Mesenchymal stem cell (in vitro differentiated cells and primary cell): ENCODE measurements at regions not wholly inside any gene's neighbourhood (a gene's known extent, or its start where the extent isn't known, plus 50 kb on each side); places are given as distances from the start of the nearest gene placed in this dataset.
A peak's percentile ranks its signal among the peaks of the same experiment; 100 is the strongest.

ENCODE experiments used
- DNase-seq: peaks from one replicate; pipeline ENCODE4 v3.0.0-alpha.2; 2013
- H2AFZ ChIP-seq: one replicate; pipeline ENCODE4 v1.6.1; 2013; ENCODE audit warnings: low read depth, mild to moderate bottlenecking, control low read depth, inconsistent platforms, low read length, moderate library complexity
- H2AK5ac ChIP-seq: 2 replicates; pipeline ENCODE4 v1.6.1; 2013; ENCODE audit warnings: low read length, moderate library complexity, mild to moderate bottlenecking, inconsistent platforms; ENCODE audit not compliant: severe bottlenecking
- H2BK120ac ChIP-seq: one replicate; pipeline ENCODE4 v1.6.1; 2013; ENCODE audit warnings: low read depth, mild to moderate bottlenecking, inconsistent platforms, low read length, moderate library complexity
- H2BK12ac ChIP-seq, 2 experiments: one replicate each; pipeline ENCODE4 v1.6.1; 2013; ENCODE audit warnings: inconsistent platforms in 2 of 2, low read length in 2 of 2, mild to moderate bottlenecking in 2 of 2, moderate library complexity in 2 of 2, control low read depth in 1 of 2
- H2BK15ac ChIP-seq: one replicate; pipeline ENCODE4 v1.6.1; 2013; ENCODE audit warnings: mild to moderate bottlenecking, low read depth, inconsistent platforms; ENCODE audit not compliant: poor library complexity, severe bottlenecking
- H2BK5ac ChIP-seq: 2 replicates; pipeline ENCODE4 v1.6.1; 2013; ENCODE audit warnings: low read depth, mild to moderate bottlenecking, low read length, control low read depth, inconsistent platforms; ENCODE audit not compliant: poor library complexity, severe bottlenecking
- H3K14ac ChIP-seq, 2 experiments: one replicate each; pipeline ENCODE4 v1.6.1; 2013; ENCODE audit warnings: inconsistent platforms in 2 of 2, low read length in 2 of 2, control low read depth in 1 of 2, mild to moderate bottlenecking in 1 of 2, moderate library complexity in 1 of 2
- H3K18ac ChIP-seq, 2 experiments: one replicate each; pipeline ENCODE4 v1.6.1; 2013; ENCODE audit warnings: inconsistent platforms in 2 of 2, low read length in 2 of 2, control low read depth in 1 of 2, low read depth in 1 of 2, mild to moderate bottlenecking in 1 of 2
- H3K23ac ChIP-seq, 2 experiments: one replicate each; pipeline ENCODE4 v1.6.1; 2013; ENCODE audit warnings: inconsistent platforms in 2 of 2, low read length in 2 of 2, mild to moderate bottlenecking in 2 of 2, moderate library complexity in 2 of 2, control low read depth in 1 of 2
- H3K27ac ChIP-seq: 2 replicates; pipeline ENCODE4 v1.5.1; 2013; ENCODE audit warnings: mild to moderate bottlenecking, moderate library complexity, low read length, control low read depth, inconsistent platforms; ENCODE audit not compliant: poor library complexity, severe bottlenecking
- H3K27me3 ChIP-seq, 2 experiments: 2 replicates each; pipeline versions ENCODE4 v1.6.1 to v1.7.0; 2013; ENCODE audit warnings: low read length in 2 of 2, mild to moderate bottlenecking in 2 of 2, moderate library complexity in 2 of 2, control low read depth in 1 of 2, inconsistent platforms in 1 of 2; ENCODE audit not compliant: control insufficient read depth in 1 of 2, insufficient read depth in 1 of 2
- H3K36me3 ChIP-seq, 2 experiments: 2 replicates each; pipeline versions ENCODE4 v1.6.1 to v1.7.0; 2013; ENCODE audit warnings: low read length in 2 of 2, control low read depth in 1 of 2, inconsistent platforms in 1 of 2, low read depth in 1 of 2, mild to moderate bottlenecking in 1 of 2; ENCODE audit not compliant: insufficient read depth in 2 of 2, control insufficient read depth in 1 of 2
- H3K4ac ChIP-seq, 2 experiments: one replicate each; pipeline ENCODE4 v1.6.1; 2013; ENCODE audit warnings: inconsistent platforms in 2 of 2, low read length in 2 of 2, mild to moderate bottlenecking in 2 of 2, moderate library complexity in 2 of 2, control low read depth in 1 of 2, low read depth in 1 of 2
- H3K4me1 ChIP-seq: 2 replicates; pipeline ENCODE4 v1.6.1; 2013; ENCODE audit warnings: low read depth, low read length, control low read depth; ENCODE audit not compliant: control insufficient read depth, insufficient read depth
- H3K4me2 ChIP-seq: 2 replicates; pipeline ENCODE4 v1.6.1; 2013; ENCODE audit warnings: low read length, mild to moderate bottlenecking, inconsistent platforms; ENCODE audit not compliant: poor library complexity, severe bottlenecking
- H3K4me3 ChIP-seq, 2 experiments: 2 replicates each; pipeline versions ENCODE4 v1.5.1 to v1.7.0; 2013; ENCODE audit warnings: low read length in 2 of 2, mild to moderate bottlenecking in 2 of 2, control low read depth in 1 of 2, low read depth in 1 of 2; ENCODE audit not compliant: insufficient read depth in 1 of 2
- H3K79me1 ChIP-seq: replicated peaks from 2 replicates; pipeline ENCODE4 v1.6.1; 2013; ENCODE audit warnings: mild to moderate bottlenecking, control low read depth, low read length, inconsistent platforms; ENCODE audit not compliant: poor library complexity, severe bottlenecking
- H3K9ac ChIP-seq: 2 replicates; pipeline ENCODE4 v1.7.0; 2013; ENCODE audit warnings: mild to moderate bottlenecking, low read length, moderate library complexity
- H3K9me3 ChIP-seq: 2 replicates; pipeline ENCODE4 v1.7.0; 2013; ENCODE audit warnings: mild to moderate bottlenecking, low read length; ENCODE audit not compliant: control insufficient read depth
- H4K8ac ChIP-seq: one replicate; pipeline ENCODE4 v1.6.1; 2013; ENCODE audit warnings: inconsistent platforms, mild to moderate bottlenecking, low read length, moderate library complexity
- H4K91ac ChIP-seq: one replicate; pipeline ENCODE4 v1.6.1; 2013; ENCODE audit warnings: mild to moderate bottlenecking, low read length, inconsistent platforms
- WGBS: methylation state at CpG from one replicate; pipeline ENCODE4 v1.1.7; 2013; ENCODE audit warnings: mixed read lengths; 5-methylcytosine and 5-hydroxymethylcytosine counted together

DNA sequence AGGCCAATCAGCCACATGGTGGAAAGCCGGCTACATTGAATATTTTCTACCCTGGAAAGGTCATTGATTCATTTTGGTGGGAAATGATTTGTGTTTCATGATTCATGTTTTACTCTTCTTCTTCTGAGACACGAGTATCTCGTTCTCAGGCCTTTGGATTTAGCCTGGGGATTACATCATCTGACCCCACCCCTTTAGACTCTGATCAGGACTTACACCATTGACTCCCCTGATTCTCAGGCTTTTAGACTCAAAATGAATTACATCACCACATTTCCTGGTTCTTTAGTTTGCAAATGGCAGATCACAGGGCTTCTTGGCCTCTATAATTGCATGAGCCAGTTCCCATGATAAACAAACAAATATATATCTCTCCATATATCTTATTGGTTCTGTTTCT, 228.8 kb downstream of the ADGRG6 start:
- Histone ChIP-seq H3K14ac (no peak overlapping the region), H3K79me1 (no peaks in the 10 kb centered on the region), H3K4me2 (no peak overlapping the region), H3K18ac (no peak overlapping the region), H2BK15ac (no peak overlapping the region), H4K91ac (no peak overlapping the region), H3K36me3 (peaks cover 0 to 3% of the 10 kb centered on the region in 2 experiments), H3K23ac (no peak overlapping the region), H3K9ac (no peak overlapping the region), H3K4ac (no peak overlapping the region), H3K27me3 (no peaks in the 10 kb centered on the region), H2BK120ac (no peak overlapping the region), H3K4me3 (no peak overlapping the region), H4K8ac (no peak overlapping the region), H2BK12ac (no peak overlapping the region), H3K9me3 (peaks cover 11% of the 10 kb centered on the region), H2AK5ac (peak overlapping the region; percentile 95), H3K27ac (no peak overlapping the region), H2AFZ (no peak overlapping the region), H2BK5ac (no peak overlapping the region), H3K4me1 (peaks cover 2% of the 10 kb centered on the region)
- no peak for DNase-seq
- 77% methylated on average over 3 of the region's 3 CpGs for WGBS

DNA sequence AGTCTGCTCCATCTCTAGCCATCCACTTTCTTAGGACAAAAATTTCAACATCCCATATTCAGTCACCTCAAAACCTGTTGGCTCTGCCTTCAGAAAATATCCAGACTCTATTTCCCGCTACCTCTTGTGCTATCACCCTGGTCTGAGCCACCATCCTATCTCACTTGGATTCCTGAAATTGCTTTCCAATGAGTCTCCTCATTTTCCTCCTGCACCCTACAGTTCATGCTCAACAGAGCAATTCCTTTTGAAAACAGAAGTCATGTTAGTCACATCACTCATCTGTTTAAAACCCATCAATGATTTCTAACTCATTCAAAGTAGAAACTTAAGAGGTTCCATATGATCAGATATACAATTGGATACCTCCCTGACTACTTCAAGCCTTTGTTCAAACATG, 229.9 kb downstream of the ADGRG6 start:
- Histone ChIP-seq H3K18ac (no peak overlapping the region), H2BK15ac (no peak overlapping the region), H3K27ac (peak overlapping the region; percentile 96), H3K79me1 (no peaks in the 10 kb centered on the region), H2BK12ac (no peak overlapping the region), H4K8ac (no peak overlapping the region), H2BK5ac (no peak overlapping the region), H3K27me3 (no peaks in the 10 kb centered on the region), H3K23ac (no peak overlapping the region), H2AK5ac (no peak overlapping the region), H3K4me3 (no peak overlapping the region), H3K9ac (no peak overlapping the region), H3K4me2 (no peak overlapping the region), H2AFZ (no peak overlapping the region), H3K14ac (no peak overlapping the region), H3K4me1 (peaks cover 2% of the 10 kb centered on the region), H3K4ac (no peak overlapping the region), H4K91ac (no peak overlapping the region), H3K36me3 (peaks cover 0 to 3% of the 10 kb centered on the region in 2 experiments), H2BK120ac (no peak overlapping the region), H3K9me3 (peaks cover 11% of the 10 kb centered on the region)
- 53% methylated on average over 1 of the region's 1 CpG for WGBS
- no peak for DNase-seq

DNA sequence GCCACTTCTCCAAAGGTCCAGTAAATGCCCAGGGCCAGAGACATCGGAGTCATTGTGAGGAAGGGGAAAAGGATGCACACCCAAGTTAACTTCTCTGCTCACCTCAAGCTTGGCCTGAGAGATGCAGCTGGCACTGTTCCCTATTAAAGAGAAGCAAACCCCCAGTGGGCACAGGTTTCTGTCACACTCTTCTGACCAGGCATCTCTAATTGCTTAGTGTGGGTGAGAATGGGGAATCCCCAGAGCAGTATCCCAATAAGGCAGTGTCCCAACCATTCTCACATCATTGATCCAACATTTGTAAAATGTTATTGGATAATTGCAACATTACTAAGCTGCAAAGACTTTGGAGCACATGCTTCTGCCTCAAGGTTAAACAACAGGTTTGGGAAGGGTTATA, 232.3 kb downstream of the ADGRG6 start:
- Histone ChIP-seq H3K9ac (no peak overlapping the region), H3K9me3 (peaks cover 11% of the 10 kb centered on the region), H3K27me3 (no peaks in the 10 kb centered on the region), H3K4ac (peak overlapping the region in 1 of 2 experiments; percentile 2), H4K8ac (no peak overlapping the region), H3K4me1 (peaks cover 2% of the 10 kb centered on the region), H2BK120ac (no peak overlapping the region), H3K79me1 (no peaks in the 10 kb centered on the region), H3K14ac (no peak overlapping the region), H2AFZ (no peak overlapping the region), H3K27ac (no peak overlapping the region), H3K4me3 (no peak overlapping the region), H4K91ac (no peak overlapping the region), H2BK15ac (no peak overlapping the region), H2AK5ac (peak overlapping the region; percentile 65), H2BK12ac (no peak overlapping the region), H3K23ac (no peak overlapping the region), H3K18ac (no peak overlapping the region), H3K4me2 (no peak overlapping the region), H2BK5ac (no peak overlapping the region), H3K36me3 (peaks cover 0 to 3% of the 10 kb centered on the region in 2 experiments)
- DNase-seq: no peak
- no CpG with 5 or more reads among the region's 1 CpG for WGBS

DNA sequence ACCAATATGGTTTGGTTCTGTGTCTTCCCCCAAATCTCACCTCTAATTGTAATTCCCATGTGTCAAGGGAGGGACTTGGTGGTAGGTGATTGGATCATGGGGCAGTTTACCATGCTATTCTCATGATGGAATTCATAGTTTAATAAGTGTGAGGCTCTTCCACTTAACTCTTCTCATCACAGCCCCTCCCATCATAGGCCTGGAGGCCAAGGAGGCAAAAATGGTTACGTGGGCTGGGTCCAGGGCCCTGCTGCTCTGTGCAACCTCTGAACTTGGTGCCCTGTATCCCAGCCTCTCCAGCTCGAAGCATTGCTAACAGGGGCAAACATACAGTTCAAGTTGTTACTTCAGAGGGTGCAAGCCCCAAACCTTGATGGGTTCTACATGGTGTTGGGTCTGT, 232.7 kb downstream of the ADGRG6 start:
- no peak for DNase-seq

More for the DNA sequence above, 232.7 kb downstream of the ADGRG6 start:
- Histone ChIP-seq H3K4me2 (no peak overlapping the region), H3K27ac (no peak overlapping the region), H3K27me3 (peaks cover 0 to 4% of the 10 kb centered on the region in 2 experiments), H3K9me3 (peaks cover 11% of the 10 kb centered on the region), H3K23ac (no peak overlapping the region), H2BK15ac (no peak overlapping the region), H3K4ac (no peak overlapping the region), H3K18ac (no peak overlapping the region), H3K9ac (no peak overlapping the region), H3K4me1 (peaks cover 2% of the 10 kb centered on the region), H3K4me3 (no peak overlapping the region), H4K91ac (no peak overlapping the region), H3K14ac (no peak overlapping the region), H2BK12ac (no peak overlapping the region), H3K36me3 (peaks cover 0 to 3% of the 10 kb centered on the region in 2 experiments), H2BK5ac (no peak overlapping the region), H2AFZ (no peak overlapping the region), H2AK5ac (peak overlapping the region; percentile 33), H4K8ac (no peak overlapping the region), H3K79me1 (no peaks in the 10 kb centered on the region), H2BK120ac (no peak overlapping the region)
- 44% methylated on average over 2 of the region's 2 CpGs for WGBS
